ENCODE measurements at regions not wholly inside any gene's neighbourhood (a gene's known extent, or its start where the extent isn't known, plus 50 kb on each side); places are given as distances from the start of the nearest gene placed in this dataset.

- TF ChIP-seq TEAD4 (IDR thresholded peaks at IDR 0.05; ENCODE audit: low read depth, low read length) = no peak
- TF ChIP-seq CHD1 (IDR thresholded peaks at IDR 0.05; ENCODE audit: low read depth, low read length) = no peak
- no peak for TF ChIP-seq ASH2L (IDR thresholded peaks at IDR 0.05; ENCODE audit: low read length)
- no peak for TF ChIP-seq KDM1A (IDR thresholded peaks at IDR 0.05; ENCODE audit: borderline replicate concordance, low read length)
- no peak for TF ChIP-seq POLR2A (IDR thresholded peaks at IDR 0.05; ENCODE audit: control extremely low read depth in 1 of 2, low read depth in 2 of 2, low read length in 2 of 2)
- no peak for TF ChIP-seq CHD2 (IDR thresholded peaks at IDR 0.05; ENCODE audit: low read length)
- TF ChIP-seq PHF8 (conservative IDR thresholded peaks at IDR 0.05; ENCODE audit: low read depth, low read length) = no peak
- TF ChIP-seq POLR2AphosphoS5 (IDR thresholded peaks at IDR 0.05; ENCODE audit: low read depth, low read length) = no peak
These were observed 138.6 kb upstream of the SFRP2 start (continued) for GRCh38 chr4:153927451-153927850.

Measured in H1 (cell line).